SJCRH30 (cell line): ENCODE measurements at regions not wholly inside any gene's neighbourhood (a gene's known extent, or its start where the extent isn't known, plus 50 kb on each side); places are given as distances from the start of the nearest gene placed in this dataset.
A peak's percentile ranks its signal among the peaks of the same experiment; 100 is the strongest.
"Not testable (repeated sequence)": the region's sequence is repeated elsewhere in the genome, so short reads cannot be mapped to it uniquely, and the experiment has no call there.

Experiments used
- DNase-seq, 2 experiments: peaks; one replicate each; pipeline ENCODE4 v3.0.0-alpha.2; 2015 to 2020
- H3K27ac ChIP-seq: fragments of 250-450 bp; sonication (Bioruptor Pico); 2 replicates; pipeline ENCODE4 v1.5.1; 2020; ENCODE audit warnings: mild to moderate bottlenecking, moderate library complexity
- H3K27me3 ChIP-seq: fragments of 250-450 bp; sonication (Bioruptor Pico); 2 replicates; pipeline ENCODE4 v1.5.1; 2020; ENCODE audit warnings: mild to moderate bottlenecking, moderate library complexity
- H3K36me3 ChIP-seq: fragments of 250-450 bp; sonication (Bioruptor Pico); 2 replicates; pipeline ENCODE4 v1.5.1; 2020; ENCODE audit warnings: mild to moderate bottlenecking, moderate library complexity
- H3K4me1 ChIP-seq: fragments of 250-450 bp; sonication (Bioruptor Pico); 2 replicates; pipeline ENCODE4 v1.5.1; 2020; ENCODE audit warnings: mild to moderate bottlenecking, moderate library complexity
- H3K4me3 ChIP-seq: fragments of 250-450 bp; sonication (Bioruptor Pico); 2 replicates; pipeline ENCODE4 v1.5.1; 2020; ENCODE audit warnings: mild to moderate bottlenecking, moderate library complexity
- H3K9me3 ChIP-seq: fragments of 250-450 bp; sonication (Bioruptor Pico); replicated peaks from 2 replicates; pipeline ENCODE4 v1.5.1; 2020; ENCODE audit warnings: mild to moderate bottlenecking, moderate library complexity

DNA sequence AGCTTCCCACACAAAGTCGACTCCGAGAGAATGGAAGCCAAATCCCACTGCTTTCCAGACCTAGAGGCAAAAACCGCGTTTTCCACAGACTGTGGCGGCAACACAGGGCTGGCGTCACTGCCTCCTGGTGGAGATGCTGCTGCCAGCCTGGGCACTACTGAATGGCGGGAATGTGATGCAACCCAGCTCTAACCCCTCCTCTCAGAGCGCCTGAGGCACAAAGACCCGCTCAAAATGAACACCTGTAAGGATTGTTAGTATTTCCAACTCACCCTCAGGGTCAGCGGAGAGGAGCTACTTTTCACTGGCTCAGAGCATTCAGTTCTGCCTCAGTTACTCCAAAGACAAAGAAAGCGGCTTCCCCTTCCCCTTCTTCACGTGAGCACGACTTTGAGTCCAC, 548.0 kb upstream of the SALL3 start:
- H3K4me1 ChIP-seq = no peaks in the 10 kb centered on the region
- H3K9me3 ChIP-seq = no peaks in the 10 kb centered on the region
- H3K4me3 ChIP-seq = no peak overlapping the region
- DNase-seq = no peak
- H3K27me3 ChIP-seq = no peaks in the 10 kb centered on the region
- H3K36me3 ChIP-seq = no peaks in the 10 kb centered on the region
- no peak overlapping the region for H3K27ac ChIP-seq

GRCh38 chr18:78433562-78433961, 546.1 kb upstream of the SALL3 start:
- H3K27me3 ChIP-seq = no peaks in the 10 kb centered on the region
- no peak for DNase-seq
- H3K4me1 ChIP-seq = no peaks in the 10 kb centered on the region
- no peak overlapping the region for H3K4me3 ChIP-seq
- no peaks in the 10 kb centered on the region for H3K9me3 ChIP-seq
- H3K36me3 ChIP-seq = no peaks in the 10 kb centered on the region
- H3K27ac ChIP-seq = no peak overlapping the region

DNA sequence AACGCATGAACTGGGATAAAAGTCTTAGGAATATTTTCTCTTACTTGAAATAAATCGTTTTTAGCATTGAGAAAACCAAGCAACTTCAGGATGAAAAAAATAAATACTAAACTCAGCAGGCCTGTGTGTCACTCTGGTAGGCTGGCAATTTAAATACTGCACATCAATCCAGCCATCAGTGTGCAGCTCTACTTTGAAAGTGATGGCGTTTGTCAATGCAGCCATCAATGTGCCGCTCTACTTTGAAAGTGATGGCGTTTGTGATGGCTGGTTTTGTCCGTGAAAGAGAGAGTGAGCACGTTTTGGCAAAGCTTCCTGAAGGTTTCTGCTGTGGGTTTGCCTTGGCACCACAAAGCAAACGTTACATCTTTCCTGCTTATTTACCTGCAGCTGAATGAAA, 543.5 kb upstream of the SALL3 start:
- H3K36me3 ChIP-seq = no peaks in the 10 kb centered on the region
- no peaks in the 10 kb centered on the region for H3K9me3 ChIP-seq
- H3K27ac ChIP-seq = no peak overlapping the region
- no peaks in the 10 kb centered on the region for H3K27me3 ChIP-seq
- H3K4me3 ChIP-seq = no peak overlapping the region
- no peaks in the 10 kb centered on the region for H3K4me1 ChIP-seq
- DNase-seq = no peak

GRCh38 chr18:78438235-78438634, 541.4 kb upstream of the SALL3 start:
- H3K9me3 ChIP-seq, H3K4me3 ChIP-seq: not testable (repeated sequence)

DNA sequence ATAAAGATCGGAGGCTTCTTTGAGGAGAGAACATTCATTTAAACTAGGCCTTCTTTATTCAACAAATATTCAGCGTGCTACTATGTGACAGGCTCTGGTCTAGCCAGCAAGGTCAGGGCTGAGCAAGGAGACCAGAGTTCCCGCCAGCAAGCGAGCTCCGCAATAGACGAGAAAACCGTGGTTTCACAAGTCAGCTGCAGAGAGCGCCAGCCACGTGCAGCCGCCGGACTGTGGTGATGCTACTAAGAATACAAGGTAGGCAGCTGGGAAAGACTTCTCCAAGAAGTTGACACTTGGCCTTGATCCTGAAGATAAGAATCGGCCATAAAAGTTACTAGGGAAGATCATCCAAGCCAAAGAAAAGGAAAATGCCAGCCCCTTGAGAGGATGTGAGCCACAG, 533.7 kb upstream of the SALL3 start:
- no peaks in the 10 kb centered on the region for H3K4me1 ChIP-seq
- no peaks in the 10 kb centered on the region for H3K27me3 ChIP-seq
- H3K36me3 ChIP-seq = no peaks in the 10 kb centered on the region
- no peak overlapping the region for H3K27ac ChIP-seq
- H3K4me3 ChIP-seq = no peak overlapping the region
- H3K9me3 ChIP-seq = no peaks in the 10 kb centered on the region
- no peak for DNase-seq

More at GRCh38 chr18:78438235-78438634, 541.4 kb upstream of the SALL3 start:
- H3K27ac ChIP-seq, H3K27me3 ChIP-seq, H3K4me1 ChIP-seq, DNase-seq, H3K36me3 ChIP-seq: not testable (repeated sequence)

DNA sequence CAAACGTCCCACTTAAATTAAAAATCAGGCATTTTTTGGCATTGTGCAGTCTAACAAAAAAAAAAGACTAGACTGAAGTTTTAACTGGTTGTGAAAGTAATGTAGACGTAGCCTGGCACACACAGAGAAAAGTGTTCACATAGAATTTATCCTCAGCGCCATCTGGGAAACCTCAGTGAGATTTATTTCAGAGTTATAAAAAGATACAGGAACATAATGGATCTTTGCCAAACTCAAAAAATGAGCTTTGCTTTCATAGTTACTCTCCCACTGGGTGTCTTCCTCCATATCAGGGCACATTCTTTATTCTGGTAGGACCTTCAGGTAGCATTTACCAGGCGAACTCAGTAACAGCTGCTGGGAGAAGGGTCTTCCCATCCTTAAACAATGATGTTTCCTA, 532.4 kb upstream of the SALL3 start:
- no peaks in the 10 kb centered on the region for H3K4me1 ChIP-seq
- no peaks in the 10 kb centered on the region for H3K36me3 ChIP-seq
- no peak overlapping the region for H3K27ac ChIP-seq
- H3K4me3 ChIP-seq = no peak overlapping the region
- DNase-seq = no peak
- no peaks in the 10 kb centered on the region for H3K9me3 ChIP-seq
- H3K27me3 ChIP-seq = no peaks in the 10 kb centered on the region

- Histone ChIP-seq H3K4me1 (no peaks in the 10 kb centered on the region), H3K4me3 (no peak overlapping the region), H3K27ac (no peak overlapping the region), H3K27me3 (no peaks in the 10 kb centered on the region), H3K9me3 (no peaks in the 10 kb centered on the region), H3K36me3 (no peaks in the 10 kb centered on the region)
- DNase-seq = peak in 1 of 2 experiments; percentile 6
Measured at GRCh38 chr18:78448106-78448505, 531.5 kb upstream of the SALL3 start.

DNA sequence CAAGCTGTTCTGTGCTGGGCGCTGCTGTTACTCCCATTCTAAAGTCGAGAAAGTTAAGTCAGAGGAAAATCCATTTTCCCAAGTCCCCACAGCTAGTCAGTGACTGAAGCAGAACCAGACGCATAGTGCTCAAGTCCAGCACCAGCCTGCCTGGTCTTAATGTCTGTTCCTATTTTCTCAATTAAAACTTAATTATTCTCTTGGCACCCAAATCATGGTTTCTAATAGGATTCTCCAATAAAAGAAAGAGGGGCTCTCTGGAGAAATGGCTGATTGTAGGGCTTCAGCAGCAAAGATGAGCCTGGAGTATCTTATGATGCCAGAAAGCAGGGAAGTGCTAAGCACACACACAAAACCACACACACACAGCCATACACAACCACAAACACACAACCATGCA, 531.0 kb upstream of the SALL3 start:
- Histone ChIP-seq H3K4me1 (no peaks in the 10 kb centered on the region), H3K36me3 (no peaks in the 10 kb centered on the region), H3K27me3 (no peaks in the 10 kb centered on the region), H3K9me3 (no peaks in the 10 kb centered on the region), H3K27ac (no peak overlapping the region), H3K4me3 (no peak overlapping the region)
- no peak for DNase-seq

DNA sequence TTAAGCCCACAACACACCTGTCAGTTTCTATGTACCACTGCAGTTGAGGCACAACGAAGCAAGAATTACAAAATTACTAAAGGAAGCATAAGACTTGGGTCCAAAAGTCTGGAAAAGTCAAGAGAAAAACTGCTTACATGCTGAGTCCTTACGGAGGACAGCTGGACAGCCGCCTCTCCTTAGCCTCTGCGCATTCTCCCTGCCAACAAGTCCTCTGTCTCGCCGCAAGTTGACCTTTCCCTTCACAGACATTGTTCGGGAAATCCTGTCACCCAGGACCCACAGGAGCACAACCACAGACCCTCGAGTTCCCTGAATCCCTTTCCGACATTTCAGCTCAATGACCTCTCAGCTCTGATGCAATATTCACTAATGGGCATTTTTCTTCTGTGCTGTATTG, 525.4 kb upstream of the SALL3 start:
- Histone ChIP-seq H3K9me3 (no peaks in the 10 kb centered on the region), H3K27ac (no peak overlapping the region), H3K4me1 (no peaks in the 10 kb centered on the region), H3K36me3 (no peaks in the 10 kb centered on the region), H3K4me3 (no peak overlapping the region), H3K27me3 (no peaks in the 10 kb centered on the region)
- no peak for DNase-seq

GRCh38 chr18:78455386-78455785, 524.2 kb upstream of the SALL3 start:
- Histone ChIP-seq H3K4me3 (no peak overlapping the region), H3K27ac (no peak overlapping the region), H3K4me1 (no peaks in the 10 kb centered on the region), H3K9me3 (no peaks in the 10 kb centered on the region), H3K36me3 (no peaks in the 10 kb centered on the region), H3K27me3 (no peaks in the 10 kb centered on the region)
- DNase-seq = no peak

DNA sequence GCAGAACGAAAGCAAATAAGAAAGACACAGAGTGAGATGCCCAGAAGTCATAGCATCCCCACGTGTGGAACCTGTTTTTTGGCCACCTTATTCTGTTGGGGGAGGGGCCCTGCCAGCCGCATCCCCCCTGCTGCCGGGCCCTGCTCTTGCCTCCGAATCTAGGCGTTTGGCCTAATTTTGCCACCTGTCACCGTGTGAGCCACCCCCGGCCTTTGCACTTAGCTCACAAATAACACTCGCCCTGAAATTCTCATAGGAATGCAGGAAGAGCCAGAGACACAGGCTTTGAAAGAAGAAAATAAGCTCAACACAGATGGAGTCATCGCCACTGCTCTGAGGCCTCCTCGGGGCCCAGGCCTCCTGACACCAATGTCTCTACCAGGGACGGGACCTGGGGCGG, 522.6 kb upstream of the SALL3 start:
- Histone ChIP-seq H3K4me1 (no peaks in the 10 kb centered on the region), H3K27me3 (no peaks in the 10 kb centered on the region), H3K4me3 (no peak overlapping the region), H3K9me3 (no peaks in the 10 kb centered on the region), H3K36me3 (no peaks in the 10 kb centered on the region), H3K27ac (no peak overlapping the region)
- no peak for DNase-seq

DNA sequence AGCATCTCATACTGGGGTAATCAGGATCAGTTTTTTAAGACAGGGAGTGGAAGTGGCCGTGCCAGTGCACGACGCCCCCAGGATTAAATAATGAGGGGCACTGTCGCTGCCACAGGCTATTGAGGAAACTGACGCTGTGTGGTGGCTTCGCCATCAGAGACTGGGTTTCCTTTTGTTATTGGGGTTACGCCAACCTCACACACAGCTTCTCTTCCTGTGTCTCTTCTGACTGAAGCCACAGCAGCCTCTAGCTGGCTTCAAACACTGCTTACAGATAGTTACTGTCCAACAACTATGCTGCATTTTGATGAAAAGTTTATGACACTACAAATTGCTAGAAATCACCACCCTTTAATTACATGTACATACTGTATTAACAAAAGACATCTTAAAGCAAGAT, 521.9 kb upstream of the SALL3 start:
- H3K27me3 ChIP-seq = no peaks in the 10 kb centered on the region
- H3K4me3 ChIP-seq = no peak overlapping the region
- DNase-seq = no peak
- no peaks in the 10 kb centered on the region for H3K9me3 ChIP-seq
- no peak overlapping the region for H3K27ac ChIP-seq
- H3K36me3 ChIP-seq = no peaks in the 10 kb centered on the region
- H3K4me1 ChIP-seq = no peaks in the 10 kb centered on the region

DNA sequence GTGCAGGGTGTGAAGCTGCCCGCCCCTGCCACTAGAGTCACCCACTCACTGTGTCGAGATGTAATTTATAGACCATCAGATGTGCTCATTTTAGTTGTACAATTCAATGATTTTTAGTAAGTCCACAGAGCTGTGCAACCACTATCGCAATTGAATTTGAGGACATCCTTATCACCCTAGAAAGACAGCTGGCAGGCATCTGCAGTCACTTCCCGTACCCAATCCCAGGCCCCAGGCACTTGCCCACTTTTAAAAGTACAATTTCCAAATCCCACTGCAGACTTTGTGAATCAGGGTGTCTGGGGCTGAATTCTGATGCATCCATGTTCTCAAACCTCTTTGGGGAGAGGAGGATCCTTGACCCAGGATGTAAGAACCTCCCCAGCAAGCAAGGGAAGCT, 521.3 kb upstream of the SALL3 start:
- Histone ChIP-seq H3K27ac (no peak overlapping the region), H3K27me3 (no peaks in the 10 kb centered on the region), H3K4me1 (no peaks in the 10 kb centered on the region), H3K9me3 (no peaks in the 10 kb centered on the region), H3K36me3 (no peaks in the 10 kb centered on the region), H3K4me3 (no peak overlapping the region)
- no peak for DNase-seq

GRCh38 chr18:78459668-78460067, 520.0 kb upstream of the SALL3 start:
- Histone ChIP-seq H3K27ac (no peak overlapping the region), H3K4me1 (no peaks in the 10 kb centered on the region), H3K27me3 (no peaks in the 10 kb centered on the region), H3K9me3 (no peaks in the 10 kb centered on the region), H3K4me3 (no peak overlapping the region), H3K36me3 (no peaks in the 10 kb centered on the region)
- DNase-seq = no peak

DNA sequence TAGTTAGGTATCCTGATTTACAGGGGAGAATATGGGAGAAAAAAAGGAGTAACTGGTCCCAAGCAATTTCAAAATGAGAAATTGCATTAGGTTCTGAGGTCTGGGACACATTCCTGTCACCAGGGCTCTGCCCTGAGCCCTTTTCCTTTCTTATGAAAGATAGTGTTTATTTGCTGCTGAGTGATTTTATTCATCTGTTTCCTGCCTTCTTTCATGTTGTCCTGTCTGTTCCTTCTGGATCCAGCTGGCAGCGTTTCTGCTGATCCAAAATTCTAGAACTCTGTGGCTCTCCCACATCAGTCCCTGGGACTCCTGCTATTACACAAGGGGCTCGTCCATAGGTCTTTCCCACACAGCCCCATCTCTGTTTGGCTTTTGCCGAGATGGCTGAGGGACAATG, 519.1 kb upstream of the SALL3 start:
- no peaks in the 10 kb centered on the region for H3K4me1 ChIP-seq
- H3K36me3 ChIP-seq = no peaks in the 10 kb centered on the region
- H3K27ac ChIP-seq = no peak overlapping the region
- no peaks in the 10 kb centered on the region for H3K9me3 ChIP-seq
- H3K4me3 ChIP-seq = no peak overlapping the region
- no peak for DNase-seq
- H3K27me3 ChIP-seq = no peaks in the 10 kb centered on the region

GRCh38 chr18:78473563-78473962, 506.1 kb upstream of the SALL3 start:
- H3K9me3 ChIP-seq = no peaks in the 10 kb centered on the region
- no peak overlapping the region for H3K27ac ChIP-seq
- no peaks in the 10 kb centered on the region for H3K36me3 ChIP-seq
- H3K4me3 ChIP-seq = no peak overlapping the region
- no peaks in the 10 kb centered on the region for H3K27me3 ChIP-seq
- H3K4me1 ChIP-seq = no peaks in the 10 kb centered on the region
- DNase-seq = no peak

- no peaks in the 10 kb centered on the region for H3K4me1 ChIP-seq
- no peaks in the 10 kb centered on the region for H3K9me3 ChIP-seq
- no peaks in the 10 kb centered on the region for H3K27me3 ChIP-seq
- no peak overlapping the region for H3K4me3 ChIP-seq
- no peak overlapping the region for H3K27ac ChIP-seq
- DNase-seq = no peak
- no peaks in the 10 kb centered on the region for H3K36me3 ChIP-seq
Measured at GRCh38 chr18:78477840-78478239, 501.8 kb upstream of the SALL3 start.
